Left ventricle myocardium inferior (tissue), 1 donor: ENCODE measurements at regions not wholly inside any gene's neighbourhood (a gene's known extent, or its start where the extent isn't known, plus 50 kb on each side); places are given as distances from the start of the nearest gene placed in this dataset.
A peak's percentile ranks its signal among the peaks of the same experiment; 100 is the strongest.

Source experiments
- DNase-seq: peaks from one replicate; pipeline ENCODE4 v3.0.0-alpha.2; 2020
- H3K27ac ChIP-seq: fragments of 200-600 bp; replicated peaks from 2 replicates; pipeline ENCODE4 v1.8.0; 2021
- H3K27me3 ChIP-seq: fragments of 200-600 bp; 2 replicates; pipeline ENCODE4 v1.8.0; 2021; ENCODE audit warnings: low read depth
- H3K36me3 ChIP-seq: fragments of 200-600 bp; 2 replicates; pipeline ENCODE4 v1.8.0; 2021
- H3K4me1 ChIP-seq: fragments of 200-600 bp; 2 replicates; pipeline ENCODE4 v1.8.0; 2021
- H3K4me3 ChIP-seq: fragments of 200-600 bp; 2 replicates; pipeline ENCODE4 v1.8.0; 2021; ENCODE audit warnings: mild to moderate bottlenecking, moderate library complexity
- H3K9me3 ChIP-seq: fragments of 200-600 bp; replicated peaks from 2 replicates; pipeline ENCODE4 v1.8.0; 2021
- intact Hi-C: fragments of 100-400 bp; cut with micrococcal nuclease; formaldehyde crosslinking; loops from one replicate; pipeline ENCODE4 v1.11.0; 2022
- TF ChIP-seq, protein P1 (sequence below): fragments of 200-600 bp; IDR thresholded peaks from 2 replicates; pipeline ENCODE4 v1.8.0; 2021; ENCODE audit warnings: antibody characterized with exemption, mild to moderate bottlenecking, borderline replicate concordance
- donor health status: DM: no; HTN: yes; CAD: no; lungs with severe emphysema.

DNA sequence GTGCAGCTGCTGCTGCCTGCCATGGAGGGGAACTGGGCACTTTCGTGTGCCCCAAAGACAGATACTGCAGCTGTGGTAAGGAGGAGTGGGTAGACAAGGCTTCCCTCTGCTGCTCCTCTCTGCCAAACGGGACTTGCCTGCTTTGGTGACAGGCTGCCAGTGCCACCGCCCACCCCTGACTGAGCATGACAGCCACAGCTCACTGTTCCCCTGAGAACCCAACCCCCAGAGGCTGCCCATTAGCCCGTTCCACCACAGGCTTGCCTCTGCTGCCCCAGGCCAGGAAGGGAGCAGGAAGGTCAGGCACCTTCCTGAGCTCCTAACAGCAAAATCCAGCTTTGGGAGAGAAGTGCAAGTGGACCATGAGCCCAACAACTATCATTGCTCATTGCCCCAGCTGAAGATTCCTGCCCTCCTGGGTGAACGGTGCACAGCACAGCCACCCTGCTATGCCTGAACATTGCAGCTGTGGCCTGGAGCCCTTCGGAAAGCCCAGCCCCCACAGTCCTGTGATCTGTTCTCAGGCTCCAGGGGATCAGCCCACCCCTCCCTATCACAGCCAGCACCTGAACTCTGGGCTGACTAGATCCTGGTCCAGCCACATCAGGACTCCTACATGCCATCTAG lies 58.7 kb upstream of the ANTXRL start:
- Histone ChIP-seq H3K4me3 (no peak overlapping the region), H3K36me3 (no peaks in the 10 kb centered on the region), H3K9me3 (peaks cover 10% of the 10 kb centered on the region), H3K27me3 (peaks cover 24% of the 10 kb centered on the region), H3K4me1 (no peaks in the 10 kb centered on the region), H3K27ac (no peak overlapping the region)
- no peak for DNase-seq
- intact Hi-C loops, result no loop called here
- TF ChIP-seq, protein P1, sequence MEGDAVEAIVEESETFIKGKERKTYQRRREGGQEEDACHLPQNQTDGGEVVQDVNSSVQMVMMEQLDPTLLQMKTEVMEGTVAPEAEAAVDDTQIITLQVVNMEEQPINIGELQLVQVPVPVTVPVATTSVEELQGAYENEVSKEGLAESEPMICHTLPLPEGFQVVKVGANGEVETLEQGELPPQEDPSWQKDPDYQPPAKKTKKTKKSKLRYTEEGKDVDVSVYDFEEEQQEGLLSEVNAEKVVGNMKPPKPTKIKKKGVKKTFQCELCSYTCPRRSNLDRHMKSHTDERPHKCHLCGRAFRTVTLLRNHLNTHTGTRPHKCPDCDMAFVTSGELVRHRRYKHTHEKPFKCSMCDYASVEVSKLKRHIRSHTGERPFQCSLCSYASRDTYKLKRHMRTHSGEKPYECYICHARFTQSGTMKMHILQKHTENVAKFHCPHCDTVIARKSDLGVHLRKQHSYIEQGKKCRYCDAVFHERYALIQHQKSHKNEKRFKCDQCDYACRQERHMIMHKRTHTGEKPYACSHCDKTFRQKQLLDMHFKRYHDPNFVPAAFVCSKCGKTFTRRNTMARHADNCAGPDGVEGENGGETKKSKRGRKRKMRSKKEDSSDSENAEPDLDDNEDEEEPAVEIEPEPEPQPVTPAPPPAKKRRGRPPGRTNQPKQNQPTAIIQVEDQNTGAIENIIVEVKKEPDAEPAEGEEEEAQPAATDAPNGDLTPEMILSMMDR, result no peak

DNA sequence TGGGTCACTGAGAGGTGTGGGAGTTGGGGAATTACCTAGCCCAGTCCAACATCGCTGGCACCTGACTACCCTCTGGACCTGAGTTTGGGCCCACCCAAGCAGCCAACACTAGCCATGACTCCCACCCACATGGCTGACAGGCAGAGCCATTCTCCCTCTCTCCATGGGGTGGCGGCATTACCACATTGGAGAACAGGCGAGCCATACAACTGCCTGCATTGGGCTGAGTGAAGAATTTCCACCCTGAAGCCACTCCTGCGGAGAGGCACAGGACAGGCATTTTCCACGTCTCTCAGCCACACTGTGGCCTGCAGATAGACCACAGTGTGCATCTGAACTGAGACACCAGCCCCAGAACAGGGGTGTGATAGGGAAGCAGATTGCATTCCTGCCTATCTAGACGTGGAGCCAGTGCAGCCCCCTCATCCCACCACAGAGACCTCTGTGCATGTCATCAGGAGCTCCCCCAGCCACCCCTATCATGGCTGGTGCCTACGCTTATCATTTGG lies 58.2 kb upstream of the ANTXRL start:
- Histone ChIP-seq H3K27ac (no peak overlapping the region), H3K9me3 (peaks cover 10% of the 10 kb centered on the region), H3K4me3 (no peak overlapping the region), H3K4me1 (no peaks in the 10 kb centered on the region), H3K27me3 (peaks cover 24% of the 10 kb centered on the region), H3K36me3 (no peaks in the 10 kb centered on the region)
- intact Hi-C loops, result no loop called here
- TF ChIP-seq, protein P1, result peak; percentile 93
- DNase-seq, result peak; percentile 56

- intact Hi-C loops, result no loop called here
- H3K9me3 ChIP-seq, result peaks cover 10% of the 10 kb centered on the region
- peaks cover 24% of the 10 kb centered on the region for H3K27me3 ChIP-seq
- no peak overlapping the region for H3K27ac ChIP-seq
- H3K36me3 ChIP-seq, result no peaks in the 10 kb centered on the region
- H3K4me1 ChIP-seq, result no peaks in the 10 kb centered on the region
- DNase-seq, result no peak
- H3K4me3 ChIP-seq, result no peak overlapping the region
- TF ChIP-seq, protein P1, result peak; percentile 55
Measured at GRCh38 chr10:46229144-46229563, 57.6 kb upstream of the ANTXRL start.

DNA sequence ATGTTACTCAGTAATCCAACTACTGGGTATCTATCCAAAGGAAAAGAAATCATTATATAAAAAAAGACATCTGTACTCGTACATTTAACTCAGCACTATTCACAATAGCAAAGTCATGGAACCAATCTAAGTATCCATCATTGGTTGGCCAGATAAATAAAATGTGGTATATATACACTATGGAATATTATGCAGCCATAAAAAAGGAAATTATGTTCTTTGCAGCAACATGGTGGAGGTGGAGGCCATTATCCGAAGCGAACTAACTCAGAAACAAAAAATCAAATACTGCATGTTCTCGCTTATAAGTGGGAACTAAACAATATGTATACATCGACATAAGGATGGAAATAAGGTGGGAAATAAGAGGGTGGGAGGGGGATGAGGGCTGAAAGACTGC lies 56.2 kb upstream of the ANTXRL start:
- intact Hi-C loops, result no loop called here
- H3K27me3 ChIP-seq, result peaks cover 25% of the 10 kb centered on the region

GRCh38 chr10:46231087-46231486 lies 55.7 kb upstream of the ANTXRL start:
- H3K4me3 ChIP-seq, result no peak overlapping the region
- DNase-seq, result no peak
- TF ChIP-seq, protein P1, result no peak
- no peak overlapping the region for H3K27ac ChIP-seq
- H3K9me3 ChIP-seq, result peaks cover 10% of the 10 kb centered on the region
- H3K36me3 ChIP-seq, result no peaks in the 10 kb centered on the region
- intact Hi-C loops, result no loop called here
- peaks cover 30% of the 10 kb centered on the region for H3K27me3 ChIP-seq
- no peaks in the 10 kb centered on the region for H3K4me1 ChIP-seq

More for the DNA sequence above, 56.2 kb upstream of the ANTXRL start:
- Histone ChIP-seq H3K4me1 (no peaks in the 10 kb centered on the region), H3K36me3 (no peaks in the 10 kb centered on the region), H3K4me3 (no peak overlapping the region), H3K27ac (no peak overlapping the region), H3K9me3 (peaks cover 10% of the 10 kb centered on the region)
- no peak for DNase-seq
- TF ChIP-seq, protein P1, result no peak
